H1 (cell line): ENCODE measurements at regions not wholly inside any gene's neighbourhood (a gene's known extent, or its start where the extent isn't known, plus 50 kb on each side); places are given as distances from the start of the nearest gene placed in this dataset.

ENCODE experiments used
- CTCF ChIA-PET: fragments of 300-600 bp; sonication (Branson Sonifier 250); formaldehyde crosslinking; loops from one replicate; lab custom pipeline; 2021; ENCODE audit not compliant: partially characterized antibody; lab: Charles Lee
- POLR2A ChIA-PET: fragments of 300-600 bp; sonication (Branson Sonifier 250); formaldehyde crosslinking; loops from one replicate; lab custom pipeline; 2021; ENCODE audit warnings: inconsistent platforms; ENCODE audit not compliant: partially characterized antibody; lab: Charles Lee
- DNase-seq, 2 experiments: peaks; one replicate each; pipeline versions ENCODE4 v3.0.0 to v3.0.0-alpha.2; 2010 to 2022; ENCODE audit warnings: low spot score in 2 of 2, low read depth in 1 of 2, mixed read lengths in 1 of 2
- FAIRE-seq: peaks from 2 replicates; lab custom pipeline; 2011; peaks lifted over from hg19 to GRCh38; lab: Jason Lieb, UNC
- H2AFZ ChIP-seq: 2 replicates; pipeline ENCODE4 v1.8.1; 2012; ENCODE audit warnings: low read length, inconsistent platforms
- H2AK5ac ChIP-seq: 2 replicates; pipeline ENCODE4 v1.6.1; 2013; ENCODE audit warnings: low read depth, low read length
- H2BK120ac ChIP-seq: replicated peaks from 2 replicates; pipeline ENCODE3; 2013; ENCODE audit warnings: low read depth, low read length, inconsistent platforms
- H2BK12ac ChIP-seq: 2 replicates; pipeline ENCODE4 v1.6.1; 2013; ENCODE audit warnings: low read depth, low read length
- H2BK15ac ChIP-seq: 2 replicates; pipeline ENCODE4 v1.6.1; 2013; ENCODE audit warnings: low read length
- H2BK20ac ChIP-seq: 2 replicates; pipeline ENCODE4 v1.6.1; 2013; ENCODE audit warnings: low read length
- H2BK5ac ChIP-seq: 2 replicates; pipeline ENCODE4 v1.6.1; 2013; ENCODE audit warnings: low read depth, low read length
- H3K14ac ChIP-seq: 2 replicates; pipeline ENCODE4 v1.6.1; 2013; ENCODE audit warnings: inconsistent platforms; ENCODE audit not compliant: insufficient read length
- H3K18ac ChIP-seq: 2 replicates; pipeline ENCODE4 v1.6.1; 2013; ENCODE audit warnings: low read length; ENCODE audit errors: extremely low read depth
- H3K23ac ChIP-seq: 2 replicates; pipeline ENCODE4 v1.6.1; 2013; ENCODE audit warnings: inconsistent platforms; ENCODE audit not compliant: insufficient read length
- H3K23me2 ChIP-seq: 2 replicates; pipeline ENCODE4 v1.6.1; 2013; ENCODE audit warnings: low read depth, low read length
- H3K27ac ChIP-seq: 2 replicates; pipeline ENCODE4 v1.6.1; 2011; ENCODE audit warnings: low read depth, low read length, inconsistent platforms
- H3K27me3 ChIP-seq, 4 experiments: replicated peaks in 1 of 4; 1 replicate in 1 of 4; 2 replicates in 3 of 4; pipeline versions ENCODE4 v1.6.1 to v1.8.1; 2011 to 2013; ENCODE audit warnings: low read length in 3 of 4, mild to moderate bottlenecking in 3 of 4, inconsistent platforms in 2 of 4, mixed read lengths in 2 of 4, moderate library complexity in 1 of 4; ENCODE audit not compliant: control insufficient read depth in 3 of 4, insufficient read depth in 3 of 4; ENCODE audit errors: extremely low read depth in 1 of 4
- H3K36me3 ChIP-seq, 4 experiments: 2 replicates each; pipeline versions ENCODE4 v1.6.1 to v1.8.1; 2011 to 2013; ENCODE audit warnings: mild to moderate bottlenecking in 4 of 4, low read length in 3 of 4, moderate library complexity in 2 of 4, control low read depth in 1 of 4, inconsistent platforms in 1 of 4; ENCODE audit not compliant: insufficient read depth in 4 of 4, control insufficient read depth in 2 of 4
- H3K4ac ChIP-seq: replicated peaks from 2 replicates; pipeline ENCODE3; 2013; ENCODE audit warnings: low read length, low read depth, mixed read lengths, inconsistent platforms; ENCODE audit not compliant: insufficient read length
- H3K4me1 ChIP-seq, 4 experiments: replicated peaks in 1 of 4; 1 replicate in 1 of 4; 2 replicates in 3 of 4; pipeline versions ENCODE4 v1.6.1 to v1.8.1; 2011 to 2013; ENCODE audit warnings: low read length in 3 of 4, inconsistent platforms in 2 of 4, mixed read lengths in 1 of 4; ENCODE audit not compliant: insufficient read depth in 4 of 4, control insufficient read depth in 3 of 4
- H3K4me2 ChIP-seq, 2 experiments: 2 replicates each; pipeline versions ENCODE4 v1.6.1 to v1.8.1; 2011 to 2013; ENCODE audit warnings: low read depth in 2 of 2, low read length in 2 of 2, control low read depth in 1 of 2, inconsistent platforms in 1 of 2, mild to moderate bottlenecking in 1 of 2; ENCODE audit not compliant: insufficient read depth in 1 of 2
- H3K4me3 ChIP-seq, 4 experiments: fragments of 200-600, 300-600 bp in 1 of 4; sonication (generic), shearing (Covaris generic), sonication (Bioruptor Twin) in 1 of 4; 2 replicates each; pipeline versions ENCODE4 v1.5.1 to v1.8.1; 2011 to 2016; ENCODE audit warnings: low read length in 4 of 4, low read depth in 3 of 4, control low read depth in 2 of 4, inconsistent platforms in 2 of 4, mild to moderate bottlenecking in 2 of 4, mixed read lengths in 1 of 4, moderate library complexity in 1 of 4; ENCODE audit not compliant: insufficient read depth in 2 of 4; ENCODE audit errors: extremely low read depth in 1 of 4
- H3K56ac ChIP-seq: replicated peaks from 2 replicates; pipeline ENCODE3; 2013; ENCODE audit warnings: low read depth, mild to moderate bottlenecking, mixed read lengths, low read length, inconsistent platforms; ENCODE audit not compliant: insufficient read length
- H3K79me1 ChIP-seq: 2 replicates; pipeline ENCODE4 v1.6.1; 2013; ENCODE audit warnings: low read depth, low read length, control low read depth
- H3K79me2 ChIP-seq, 2 experiments: 2 replicates each; pipeline versions ENCODE4 v1.6.1 to v1.8.1; 2012 to 2013; ENCODE audit warnings: low read length in 2 of 2, mild to moderate bottlenecking in 2 of 2, inconsistent platforms in 1 of 2; ENCODE audit not compliant: insufficient read depth in 2 of 2, control insufficient read depth in 1 of 2
- H3K9ac ChIP-seq, 4 experiments: replicated peaks in 1 of 4; 1 replicate in 1 of 4; 2 replicates in 3 of 4; pipeline versions ENCODE4 v1.6.1 to v1.8.1; 2011 to 2013; ENCODE audit warnings: low read depth in 3 of 4, low read length in 3 of 4, control low read depth in 2 of 4, mild to moderate bottlenecking in 2 of 4, moderate library complexity in 2 of 4, inconsistent platforms in 1 of 4; ENCODE audit errors: extremely low read depth in 1 of 4
- H3K9me3 ChIP-seq, 2 experiments: 2 replicates each; pipeline versions ENCODE4 v1.6.1 to v1.8.1; 2012 to 2013; ENCODE audit warnings: mild to moderate bottlenecking in 2 of 2, moderate library complexity in 2 of 2, control low read depth in 1 of 2, inconsistent platforms in 1 of 2, low read depth in 1 of 2, low read length in 1 of 2, mixed read lengths in 1 of 2; ENCODE audit not compliant: insufficient read depth in 2 of 2
- H4K20me1 ChIP-seq, 2 experiments: replicated peaks in 1 of 2; 2 replicates each; pipeline versions ENCODE3 to v1.8.1; 2011 to 2013; ENCODE audit warnings: inconsistent platforms in 2 of 2, low read length in 2 of 2, mild to moderate bottlenecking in 1 of 2; ENCODE audit not compliant: insufficient read depth in 2 of 2, control insufficient read depth in 1 of 2
- H4K5ac ChIP-seq: 2 replicates; pipeline ENCODE4 v1.6.1; 2013; ENCODE audit warnings: low read length, low read depth, mixed read lengths, inconsistent platforms; ENCODE audit not compliant: insufficient read length
- H4K8ac ChIP-seq: 2 replicates; pipeline ENCODE4 v1.8.0; 2013; ENCODE audit warnings: mild to moderate bottlenecking, moderate library complexity, low read length, inconsistent platforms; ENCODE audit not compliant: insufficient read depth; ENCODE audit errors: extremely low read depth
- H4K91ac ChIP-seq: replicated peaks from 2 replicates; pipeline ENCODE3; 2013; ENCODE audit warnings: low read length, mixed read lengths, inconsistent platforms; ENCODE audit not compliant: insufficient read length
- ASH2L ChIP-seq: fragments of 200-600, 300-600 bp; sonication (generic); IDR thresholded peaks from one replicate; pipeline ENCODE4 v1.7.1; 2017; ENCODE audit warnings: low read length
- CBX5 ChIP-seq: fragments of 300-800, 300-1000 bp; sonication (generic); IDR thresholded peaks from 2 replicates; pipeline ENCODE4 v1.7.1; 2016; ENCODE audit warnings: antibody characterized with exemption, low read length, low read depth
- CBX8 ChIP-seq: fragments of 300-800, 300-1000 bp; sonication (generic); IDR thresholded peaks from 2 replicates; pipeline ENCODE4 v1.7.1; 2016; ENCODE audit warnings: low read depth, low read length, borderline replicate concordance
- CEBPB ChIP-seq: IDR thresholded peaks from 2 replicates; pipeline ENCODE4 v1.6.1; 2012; ENCODE audit warnings: low read depth, low read length
- CHD2 ChIP-seq: IDR thresholded peaks from 2 replicates; pipeline ENCODE4 v1.6.1; 2012; ENCODE audit warnings: low read length, improper control_type of control experiment
- EP300 ChIP-seq, 2 experiments: IDR thresholded peaks; 1 replicate in 1 of 2; 2 replicates in 1 of 2; pipeline ENCODE4 v1.6.1; 2011 to 2012; ENCODE audit warnings: low read depth in 2 of 2, low read length in 2 of 2, mild to moderate bottlenecking in 2 of 2, borderline replicate concordance in 1 of 2, inconsistent platforms in 1 of 2, moderate library complexity in 1 of 2
- FOSL1 ChIP-seq: IDR thresholded peaks from 2 replicates; pipeline ENCODE4 v1.6.1; 2011; ENCODE audit warnings: mild to moderate bottlenecking, low read depth, low read length, moderate library complexity; ENCODE audit not compliant: insufficient read depth
- GABPA ChIP-seq: IDR thresholded peaks from 2 replicates; pipeline ENCODE4 v1.6.1; 2011; ENCODE audit warnings: mild to moderate bottlenecking, low read length, moderate library complexity, borderline replicate concordance; ENCODE audit not compliant: insufficient read depth
- GTF2F1 ChIP-seq: IDR thresholded peaks from 2 replicates; pipeline ENCODE4 v1.6.1; 2012; ENCODE audit warnings: low read depth, low read length, improper control_type of control experiment, borderline replicate concordance
- HDAC6 ChIP-seq: IDR thresholded peaks from one replicate; pipeline ENCODE4 v1.7.1; 2012; ENCODE audit warnings: low read depth, mild to moderate bottlenecking, inconsistent platforms, low read length, moderate library complexity
- KDM4A ChIP-seq: IDR thresholded peaks from one replicate; pipeline ENCODE4 v1.7.1; 2012; ENCODE audit warnings: low read depth, mild to moderate bottlenecking, moderate library complexity, low read length, inconsistent platforms; ENCODE audit not compliant: severe bottlenecking
- POU5F1 ChIP-seq: IDR thresholded peaks from 2 replicates; pipeline ENCODE4 v1.6.1; 2011; ENCODE audit warnings: low read depth, mild to moderate bottlenecking, low read length, moderate library complexity
- SP1 ChIP-seq: IDR thresholded peaks from 2 replicates; pipeline ENCODE4 v1.6.1; 2011; ENCODE audit warnings: low read depth, low read length
- SP2 ChIP-seq: IDR thresholded peaks from 2 replicates; pipeline ENCODE4 v1.6.1; 2012; ENCODE audit warnings: mild to moderate bottlenecking, low read length, inconsistent platforms
- WGBS, 2 experiments: shearing (Covaris generic) in 1 of 2; methylation state at CpG; one replicate each; pipeline versions ENCODE4 v1.1.6 to v1.1.7; 2013 to 2015; ENCODE audit warnings: low lambda C conversion rate in 2 of 2, mixed read lengths in 2 of 2, inconsistent platforms in 1 of 2, low coverage in 1 of 2, missing lambda C conversion rate in 1 of 2; ENCODE audit not compliant: insufficient replicate concordance in 2 of 2, insufficient coverage in 1 of 2, insufficient read length in 1 of 2; ENCODE audit errors: extremely low coverage in 1 of 2, missing lambda C conversion rate in 1 of 2; 5-methylcytosine and 5-hydroxymethylcytosine counted together

GRCh38 chr2:47315475-47315874, 53.6 kb upstream of the EPCAM start:
- no peaks in the 10 kb centered on the region for H3K23me2 ChIP-seq
- H3K36me3 ChIP-seq: no peaks in the 10 kb centered on the region
- H3K9me3 ChIP-seq: no peaks in the 10 kb centered on the region
- H2AFZ ChIP-seq: no peak overlapping the region
- no peak for DNase-seq
- no peak for TF ChIP-seq GABPA
- no peak for TF ChIP-seq GTF2F1
- no peak for TF ChIP-seq HDAC6
- TF ChIP-seq ASH2L: no peak
- TF ChIP-seq KDM4A: no peak
- TF ChIP-seq EP300 (IDR thresholded peaks at IDR 0.05; ENCODE audit: borderline replicate concordance in 1 of 2, low read depth in 2 of 2, low read length in 2 of 2): no peak
- no peak for TF ChIP-seq SP2
- no peak for TF ChIP-seq POU5F1
- no peak for TF ChIP-seq CBX5
- TF ChIP-seq CEBPB: no peak
- TF ChIP-seq CHD2: no peak
- no peak for TF ChIP-seq CBX8
- no peak for TF ChIP-seq FOSL1
- no peak for TF ChIP-seq SP1
- H3K27ac ChIP-seq: no peak overlapping the region
- WGBS, 2 experiments: 90% methylated on average over 5 of the region's 5 CpGs; no CpG with 5 or more reads in 1 of the 2 experiments
- H3K14ac ChIP-seq: no peak overlapping the region
- CTCF ChIA-PET: interaction anchor here (1.1 to 16.2 kb wide), 6 partner anchors 6 to 430 kb away, joined by 3 to 164 read pairs (median 6); no protein-coding TSS in a partner anchor
- H2BK20ac ChIP-seq: no peak overlapping the region
- H2BK12ac ChIP-seq: no peak overlapping the region
- H3K4me3 ChIP-seq: no peak overlapping the region
- no peaks in the 10 kb centered on the region for H3K79me1 ChIP-seq
- no peak overlapping the region for H2BK5ac ChIP-seq
- no peak overlapping the region for H3K4ac ChIP-seq
- H3K56ac ChIP-seq: no peak overlapping the region
- no peak overlapping the region for H4K91ac ChIP-seq
- peaks cover 0 to 5% (median 2%) of the 10 kb centered on the region in 4 experiments; a peak in 5 of 7 replicates for H3K4me1 ChIP-seq
- H4K5ac ChIP-seq: no peak overlapping the region
- H2BK120ac ChIP-seq: no peak overlapping the region
- H3K18ac ChIP-seq: no peak overlapping the region
- H2AK5ac ChIP-seq: no peak overlapping the region
- H2BK15ac ChIP-seq: no peak overlapping the region
- H3K4me2 ChIP-seq: no peak overlapping the region
- POLR2A ChIA-PET: interaction anchor here (0.7 to 1.2 kb wide), 2 partner anchors 30 to 181 kb away, joined by 3 read pairs; no protein-coding TSS in a partner anchor
- H3K27me3 ChIP-seq: no peaks in the 10 kb centered on the region
- no peak overlapping the region for H3K23ac ChIP-seq
- no peak overlapping the region for H3K9ac ChIP-seq
- no peaks in the 10 kb centered on the region for H4K20me1 ChIP-seq
- H4K8ac ChIP-seq: no peak overlapping the region
- no peak for FAIRE-seq
- H3K79me2 ChIP-seq: no peaks in the 10 kb centered on the region
